Stimulated activated effector memory CD8-positive, alpha-beta T cell treated with anti-CD3 and anti-CD28 coated beads, Interleukin-12 subunit alpha, Interleukin-12 subunit beta, amount 100 ng/mL, for 72 hours (primary cell): ENCODE measurements at regions not wholly inside any gene's neighbourhood (a gene's known extent, or its start where the extent isn't known, plus 50 kb on each side); places are given as distances from the start of the nearest gene placed in this dataset.

Experiments used
- ATAC-seq: fragments of 150-1000 bp; cut with Tn5 transposase; 2 replicates; pipeline ENCODE4 v1.10.0; 2021
- DNase-seq, 2 donors: peaks; one replicate each; pipeline ENCODE4 v3.0.0; 2021 to 2022; ENCODE audit warnings: low spot score in 2 of 2
- H3K27ac Mint-ChIP-seq: one replicate; pipeline ENCODE4 v1.8.0; 2022; ENCODE audit warnings: mild to moderate bottlenecking, mixed read lengths
- H3K36me3 Mint-ChIP-seq: one replicate; pipeline ENCODE4 v1.8.0; 2022; ENCODE audit warnings: mild to moderate bottlenecking, mixed read lengths
- H3K4me1 Mint-ChIP-seq: one replicate; pipeline ENCODE4 v1.8.0; 2022; ENCODE audit warnings: mixed read lengths
- H3K4me3 Mint-ChIP-seq: one replicate; pipeline ENCODE4 v1.8.0; 2022; ENCODE audit warnings: mild to moderate bottlenecking, mixed read lengths
- H3K9me3 Mint-ChIP-seq: one replicate; pipeline ENCODE4 v1.8.0; 2022; ENCODE audit warnings: mixed read lengths

DNA sequence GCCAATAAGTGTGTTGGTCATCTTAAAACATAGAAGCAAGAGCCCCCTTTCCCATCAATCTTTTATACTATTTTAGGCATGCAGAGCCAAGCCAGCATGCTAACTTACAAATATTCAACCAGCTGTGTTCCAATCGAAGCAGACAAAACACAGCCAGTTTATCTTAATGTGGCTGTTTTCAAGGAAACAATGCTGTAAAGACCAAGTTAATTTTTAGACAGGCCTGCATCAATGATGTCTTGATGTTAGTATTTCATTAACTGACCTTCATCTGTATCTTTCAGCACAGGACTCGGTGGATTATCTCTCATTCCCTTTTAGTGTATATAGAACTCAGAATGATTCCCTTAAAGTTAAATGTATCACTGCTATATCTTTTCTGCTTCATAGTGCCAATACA, 262.0 kb upstream of the ZWINT start:
- ATAC-seq, result no peak
- H3K36me3 Mint-ChIP-seq, result no peaks in the 10 kb centered on the region
- H3K9me3 Mint-ChIP-seq, result peaks cover 18% of the 10 kb centered on the region
- no peak overlapping the region for H3K27ac Mint-ChIP-seq
- H3K4me1 Mint-ChIP-seq, result no peaks in the 10 kb centered on the region
- no peak for DNase-seq
- H3K4me3 Mint-ChIP-seq, result peak overlapping the region; percentile 11

- H3K36me3 Mint-ChIP-seq, result no peaks in the 10 kb centered on the region
- no peak for DNase-seq
Observed at GRCh38 chr10:56622335-56622973, 261.4 kb upstream of the ZWINT start.

DNA sequence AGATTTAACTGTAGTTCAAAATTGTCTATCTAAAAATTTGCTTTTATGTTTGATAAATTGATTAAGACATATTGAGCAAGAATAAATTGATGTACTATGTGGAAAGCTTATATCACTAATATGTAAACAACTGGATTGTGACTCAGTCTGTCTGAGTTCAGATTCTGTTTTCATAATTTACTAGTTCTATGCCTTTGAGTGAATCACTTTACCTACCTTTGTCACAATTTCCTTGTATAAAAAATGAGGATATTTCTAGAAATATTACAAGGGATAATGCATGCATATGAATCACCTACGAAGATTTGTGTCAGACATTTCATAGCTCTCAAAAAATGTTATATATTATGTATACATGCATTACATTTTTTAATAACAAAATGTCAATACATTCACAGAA, 245.1 kb upstream of the ZWINT start:
- H3K9me3 Mint-ChIP-seq, result peaks cover 3% of the 10 kb centered on the region
- no peaks in the 10 kb centered on the region for H3K4me1 Mint-ChIP-seq
- no peak overlapping the region for H3K27ac Mint-ChIP-seq
- no peak overlapping the region for H3K4me3 Mint-ChIP-seq
- no peaks in the 10 kb centered on the region for H3K36me3 Mint-ChIP-seq
- DNase-seq, result no peak
- ATAC-seq, result no peak

More at GRCh38 chr10:56622335-56622973, 261.4 kb upstream of the ZWINT start:
- H3K4me1 Mint-ChIP-seq, result no peaks in the 10 kb centered on the region
- H3K27ac Mint-ChIP-seq, result no peak overlapping the region
- H3K4me3 Mint-ChIP-seq, result peak overlapping the region; percentile 11
- peaks cover 18% of the 10 kb centered on the region for H3K9me3 Mint-ChIP-seq
- no peak for ATAC-seq

- no peaks in the 10 kb centered on the region for H3K36me3 Mint-ChIP-seq
- no peak for DNase-seq
- H3K9me3 Mint-ChIP-seq, result peaks cover 3% of the 10 kb centered on the region
- ATAC-seq, result no peak
- H3K27ac Mint-ChIP-seq, result no peak overlapping the region
- no peaks in the 10 kb centered on the region for H3K4me1 Mint-ChIP-seq
- no peak overlapping the region for H3K4me3 Mint-ChIP-seq
Observed at GRCh38 chr10:56605051-56605450, 244.0 kb upstream of the ZWINT start.

DNA sequence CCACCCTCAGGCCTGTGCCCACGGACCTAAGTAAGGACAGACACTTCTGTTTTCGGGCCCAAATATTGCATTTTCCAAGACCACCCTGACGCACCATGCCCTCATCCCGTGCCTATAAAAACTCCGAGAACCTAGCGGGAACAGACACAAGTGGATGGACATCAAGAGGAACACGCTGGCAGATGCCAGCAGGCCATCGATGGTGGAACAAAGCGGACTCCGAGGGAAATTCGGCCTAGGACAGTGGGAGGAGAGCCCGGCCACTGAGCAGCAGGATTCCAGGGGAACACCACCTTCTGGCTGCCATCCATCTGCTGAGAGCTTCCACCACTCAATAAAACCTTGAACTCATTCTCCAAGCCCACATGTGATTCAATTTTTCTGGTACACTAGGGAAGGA, 243.6 kb upstream of the ZWINT start:
- H3K9me3 Mint-ChIP-seq, result peaks cover 3% of the 10 kb centered on the region
- H3K4me1 Mint-ChIP-seq, result no peaks in the 10 kb centered on the region
- no peak overlapping the region for H3K27ac Mint-ChIP-seq
- DNase-seq (no peak), ATAC-seq (no peak)
- no peak overlapping the region for H3K4me3 Mint-ChIP-seq
- H3K36me3 Mint-ChIP-seq, result no peaks in the 10 kb centered on the region

DNA sequence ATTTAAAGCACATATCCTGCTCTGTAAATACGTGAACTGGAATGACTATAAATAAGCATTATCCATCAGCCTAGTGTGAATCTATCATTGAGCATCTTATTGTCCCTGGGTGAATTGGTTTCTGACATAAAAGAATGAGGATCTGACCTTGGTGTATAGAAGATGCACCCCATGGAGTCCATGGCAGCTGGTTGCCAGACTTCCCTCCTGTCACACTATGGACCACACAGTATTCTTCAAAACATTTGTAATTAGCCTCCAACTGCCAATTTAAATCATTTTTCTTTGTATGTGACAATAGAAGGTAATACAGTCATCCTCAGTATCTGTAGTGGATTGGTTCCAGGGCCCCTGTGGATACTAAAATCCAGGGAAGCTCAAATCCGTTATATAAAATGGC, 238.1 kb upstream of the ZWINT start:
- ATAC-seq (no peak), DNase-seq (no peak)
- Mint-ChIP-seq H3K27ac (no peak overlapping the region), H3K4me1 (no peaks in the 10 kb centered on the region), H3K9me3 (peaks cover 8% of the 10 kb centered on the region), H3K36me3 (no peaks in the 10 kb centered on the region), H3K4me3 (no peak overlapping the region)

DNA sequence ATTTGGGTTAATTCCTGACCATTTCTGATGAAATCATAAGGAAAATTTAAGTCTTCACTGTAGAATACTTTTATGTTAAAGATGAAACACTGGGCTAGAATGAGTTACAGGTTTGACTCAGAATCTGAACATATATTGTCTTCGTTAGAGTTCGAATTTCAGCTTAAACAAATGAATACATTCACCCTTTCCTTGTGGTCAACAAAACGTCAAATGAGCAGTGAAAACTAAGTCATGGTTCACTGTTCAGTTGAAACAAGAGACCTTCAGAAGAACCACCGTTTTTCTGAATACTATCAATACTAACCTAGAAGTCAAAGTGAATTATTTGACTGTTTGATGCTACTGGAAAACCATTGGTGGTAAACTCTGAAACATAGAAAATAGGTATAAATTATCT, 235.2 kb upstream of the ZWINT start:
- Mint-ChIP-seq H3K36me3 (no peaks in the 10 kb centered on the region), H3K27ac (no peak overlapping the region), H3K4me1 (no peaks in the 10 kb centered on the region), H3K9me3 (peaks cover 8% of the 10 kb centered on the region), H3K4me3 (no peak overlapping the region)
- DNase-seq (no peak), ATAC-seq (no peak)

DNA sequence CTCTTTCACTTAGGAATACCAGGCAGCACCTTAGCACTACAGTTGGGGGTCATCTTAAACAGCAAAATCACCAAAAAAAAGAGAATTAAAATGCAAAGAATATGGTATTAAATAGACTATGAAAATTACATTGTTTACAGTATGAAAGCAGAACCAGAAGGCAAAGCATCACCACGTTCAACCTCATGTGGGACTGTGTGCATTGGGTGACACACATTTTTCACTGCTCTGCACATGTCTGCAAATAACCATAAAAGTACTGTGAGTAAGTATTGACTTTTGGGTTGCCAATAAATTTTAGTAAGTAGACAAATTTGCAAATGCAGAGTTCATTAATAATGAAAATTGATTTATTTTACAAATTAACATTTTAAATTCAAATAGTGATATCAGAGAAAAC, 232.1 kb upstream of the ZWINT start:
- ATAC-seq, result no peak
- Mint-ChIP-seq H3K4me3 (no peak overlapping the region), H3K36me3 (no peaks in the 10 kb centered on the region), H3K4me1 (no peaks in the 10 kb centered on the region), H3K27ac (no peak overlapping the region), H3K9me3 (peaks cover 9% of the 10 kb centered on the region)
- no peak for DNase-seq

DNA sequence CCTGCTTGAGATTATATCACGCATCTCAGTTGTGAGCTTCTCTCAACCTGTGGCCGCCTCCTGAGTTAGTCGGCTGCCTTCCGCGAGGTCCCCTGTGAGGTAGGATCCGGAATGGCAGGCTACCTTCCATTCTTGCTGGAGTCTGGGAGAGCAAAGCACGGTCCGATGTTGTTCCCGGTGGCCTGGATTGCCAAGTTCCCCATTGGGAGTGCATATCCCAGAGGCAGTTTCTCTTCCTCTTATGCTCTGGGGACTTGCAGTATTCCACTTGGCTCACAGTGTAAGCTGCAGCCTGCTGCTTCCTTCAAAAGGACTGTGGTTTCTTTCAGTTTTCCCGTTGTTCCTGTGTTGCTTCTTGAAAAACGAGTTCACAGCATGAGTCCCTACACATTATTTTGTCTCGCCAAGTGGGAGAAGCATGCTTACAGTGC, 225.4 kb upstream of the ZWINT start:
- DNase-seq (no peak), ATAC-seq (no peak)
- no peaks in the 10 kb centered on the region for H3K36me3 Mint-ChIP-seq
- no peaks in the 10 kb centered on the region for H3K4me1 Mint-ChIP-seq
- no peak overlapping the region for H3K27ac Mint-ChIP-seq
- H3K9me3 Mint-ChIP-seq, result peaks cover 6% of the 10 kb centered on the region
- no peak overlapping the region for H3K4me3 Mint-ChIP-seq

- H3K9me3 Mint-ChIP-seq, result peaks cover 9% of the 10 kb centered on the region
- H3K27ac Mint-ChIP-seq, result no peak overlapping the region
- H3K4me3 Mint-ChIP-seq, result no peak overlapping the region
- DNase-seq, result no peak
- no peaks in the 10 kb centered on the region for H3K36me3 Mint-ChIP-seq
- ATAC-seq, result no peak
- no peaks in the 10 kb centered on the region for H3K4me1 Mint-ChIP-seq
Observed at GRCh38 chr10:56585447-56586171, 224.6 kb upstream of the ZWINT start.

DNA sequence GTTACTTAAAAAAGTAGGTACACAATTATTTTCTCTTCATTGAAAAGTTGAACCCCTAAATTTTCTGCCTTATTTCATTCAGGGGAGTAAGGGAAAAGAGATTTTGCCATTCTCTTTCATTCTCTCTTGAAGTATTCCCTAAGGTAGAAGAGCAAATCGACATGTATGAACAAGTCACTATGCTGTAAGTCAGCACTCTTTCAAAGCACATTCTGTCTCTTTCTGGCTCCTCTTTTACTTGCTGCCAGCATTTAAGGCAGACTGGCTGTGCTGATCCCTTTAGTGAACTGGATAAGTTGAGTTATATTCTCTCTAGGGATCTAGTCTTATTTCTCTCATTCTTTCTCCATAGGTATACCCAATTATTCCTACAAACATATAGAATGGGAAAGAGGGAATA, 222.3 kb upstream of the ZWINT start:
- DNase-seq, result no peak
- no peaks in the 10 kb centered on the region for H3K36me3 Mint-ChIP-seq
- no peaks in the 10 kb centered on the region for H3K4me1 Mint-ChIP-seq
- H3K4me3 Mint-ChIP-seq, result no peak overlapping the region
- H3K9me3 Mint-ChIP-seq, result peaks cover 6% of the 10 kb centered on the region
- ATAC-seq, result no peak
- no peak overlapping the region for H3K27ac Mint-ChIP-seq

DNA sequence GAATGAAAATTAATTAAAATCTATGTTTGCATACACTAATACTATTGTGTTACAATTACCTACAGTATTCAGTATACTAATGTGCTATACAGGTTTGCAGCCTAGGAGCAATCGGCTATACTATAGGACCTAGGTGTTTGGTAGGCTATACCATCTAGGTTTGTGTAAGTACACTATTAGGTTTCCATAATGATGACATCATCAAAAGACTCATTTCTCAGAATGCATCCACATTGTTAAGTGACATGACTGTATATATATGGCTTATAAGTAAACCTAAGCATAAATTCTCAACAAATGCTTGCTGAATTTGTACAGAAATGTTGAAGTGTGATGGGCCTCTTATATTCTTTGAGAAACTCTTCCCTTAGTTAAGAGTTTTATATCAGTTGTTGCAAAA, 206.5 kb upstream of the ZWINT start:
- H3K4me1 Mint-ChIP-seq, result no peaks in the 10 kb centered on the region
- DNase-seq, result no peak
- peaks cover 15% of the 10 kb centered on the region for H3K9me3 Mint-ChIP-seq
- H3K4me3 Mint-ChIP-seq, result no peak overlapping the region
- no peak for ATAC-seq
- H3K27ac Mint-ChIP-seq, result no peak overlapping the region
- H3K36me3 Mint-ChIP-seq, result no peaks in the 10 kb centered on the region

DNA sequence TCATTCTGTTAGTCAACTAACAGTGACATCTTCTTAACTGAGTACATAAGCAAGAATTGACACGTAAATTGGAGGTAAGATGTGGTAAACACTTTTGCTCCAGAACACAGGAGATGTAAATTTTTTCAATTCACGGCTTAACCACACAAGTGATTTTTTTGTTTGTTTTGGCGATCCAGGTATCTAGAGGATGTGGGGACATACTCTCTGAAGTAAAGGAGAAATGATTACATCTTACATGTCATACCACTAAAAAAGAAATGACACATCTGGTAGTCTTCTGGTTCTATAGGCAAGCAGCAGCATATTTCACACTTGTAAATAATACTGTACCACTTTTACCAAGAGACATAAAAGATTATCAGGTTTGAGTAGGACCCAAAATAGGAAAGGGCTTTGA, 200.3 kb upstream of the ZWINT start:
- Mint-ChIP-seq H3K36me3 (no peaks in the 10 kb centered on the region), H3K4me3 (no peak overlapping the region), H3K9me3 (peaks cover 9% of the 10 kb centered on the region), H3K4me1 (no peaks in the 10 kb centered on the region), H3K27ac (no peak overlapping the region)
- ATAC-seq (no peak), DNase-seq (no peak)

DNA sequence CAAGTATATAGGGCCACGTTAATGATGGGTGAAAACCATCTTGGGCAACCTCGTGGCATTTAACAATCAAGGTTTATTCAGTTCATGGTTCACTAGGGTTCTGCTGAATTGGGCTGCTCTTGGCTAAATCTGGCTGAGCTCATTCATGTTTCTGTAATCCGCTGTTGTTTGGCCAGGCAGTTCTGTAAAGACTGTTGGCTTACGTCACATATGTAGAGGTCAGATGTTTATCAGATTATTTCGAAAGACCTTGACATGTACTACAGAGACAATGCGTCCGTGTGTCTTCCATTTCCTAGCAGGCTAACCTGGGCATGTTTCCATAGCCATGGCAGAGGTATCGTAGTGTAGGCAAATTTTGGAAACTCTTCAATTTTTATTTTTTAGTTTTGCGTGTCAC, 190.0 kb upstream of the ZWINT start:
- Mint-ChIP-seq H3K9me3 (peaks cover 19% of the 10 kb centered on the region), H3K4me1 (no peaks in the 10 kb centered on the region), H3K27ac (no peak overlapping the region), H3K4me3 (no peak overlapping the region), H3K36me3 (no peaks in the 10 kb centered on the region)
- ATAC-seq (no peak), DNase-seq (no peak)

DNA sequence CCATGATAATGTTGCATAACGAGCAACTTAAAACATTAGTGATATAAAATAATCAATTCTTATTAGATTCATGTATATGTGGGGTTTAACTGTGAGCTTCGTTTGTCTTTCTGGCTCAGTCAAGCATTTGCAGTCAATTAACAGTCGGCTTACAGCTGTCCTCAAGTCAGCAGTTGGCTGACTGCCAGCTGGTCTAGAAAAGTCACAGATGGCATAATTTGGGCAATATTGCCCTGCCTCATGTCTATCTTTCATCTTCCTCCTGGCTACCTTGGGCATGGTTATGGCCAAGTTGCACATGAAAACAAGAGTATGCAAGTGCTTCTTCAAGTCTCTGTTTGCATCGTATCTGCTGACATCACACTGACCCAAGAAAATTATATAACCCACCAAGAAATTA, 186.1 kb upstream of the ZWINT start:
- no peak for ATAC-seq
- H3K4me1 Mint-ChIP-seq, result no peaks in the 10 kb centered on the region
- peaks cover 13% of the 10 kb centered on the region for H3K9me3 Mint-ChIP-seq
- H3K4me3 Mint-ChIP-seq, result no peak overlapping the region
- no peaks in the 10 kb centered on the region for H3K36me3 Mint-ChIP-seq
- no peak for DNase-seq
- no peak overlapping the region for H3K27ac Mint-ChIP-seq

DNA sequence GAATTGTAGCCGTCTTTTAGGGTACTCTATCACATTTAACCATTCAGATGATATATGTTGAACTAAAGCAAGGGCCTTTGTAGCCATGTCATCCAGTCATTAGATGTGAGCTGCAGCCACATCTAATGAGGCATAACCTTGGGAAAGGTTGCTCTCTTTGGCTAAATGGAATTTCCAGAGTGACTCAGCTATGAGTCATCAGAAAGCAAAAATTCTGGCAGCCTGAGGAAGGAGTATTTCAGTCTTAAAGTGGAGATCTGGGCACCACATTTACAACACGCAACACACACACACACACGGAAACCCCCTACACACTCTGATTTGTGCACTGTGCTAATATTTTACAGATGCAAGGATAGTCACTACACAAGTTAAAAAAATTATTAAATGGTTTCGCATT, 176.9 kb upstream of the ZWINT start:
- DNase-seq, result no peak
- Mint-ChIP-seq H3K9me3 (peaks cover 6% of the 10 kb centered on the region), H3K27ac (no peak overlapping the region), H3K36me3 (no peaks in the 10 kb centered on the region), H3K4me1 (no peaks in the 10 kb centered on the region), H3K4me3 (no peak overlapping the region)
- ATAC-seq, result no peak
